Loucy (cell line): ENCODE measurements at regions not wholly inside any gene's neighbourhood (a gene's known extent, or its start where the extent isn't known, plus 50 kb on each side); places are given as distances from the start of the nearest gene placed in this dataset.
A peak's percentile ranks its signal among the peaks of the same experiment; 100 is the strongest.

Experiments
- H2AFZ ChIP-seq: fragments of 200-600 bp; sonication (generic); 2 replicates; pipeline ENCODE4 v1.6.0; 2016; ENCODE audit warnings: antibody characterized with exemption, mild to moderate bottlenecking, low read length, moderate library complexity
- H3F3A ChIP-seq: fragments of 200-600 bp; 2 replicates; pipeline ENCODE4 v1.6.0; 2016; ENCODE audit warnings: antibody characterized with exemption, low read depth, mild to moderate bottlenecking
- H3K27me3 ChIP-seq: fragments of 200-600 bp; sonication (generic); 2 replicates; pipeline ENCODE4 v1.6.1; 2014; ENCODE audit warnings: low read length, mild to moderate bottlenecking; ENCODE audit not compliant: insufficient read depth, poor library complexity, severe bottlenecking
- H3K36me3 ChIP-seq: fragments of 200-600 bp; sonication (generic); 2 replicates; pipeline ENCODE4 v1.6.1; 2016; ENCODE audit warnings: low read length; ENCODE audit not compliant: insufficient read depth
- H3K4me1 ChIP-seq: fragments of 200-600 bp; sonication (generic); 2 replicates; pipeline ENCODE4 v1.5.1; 2014; ENCODE audit warnings: low read length, mild to moderate bottlenecking; ENCODE audit not compliant: insufficient read depth, poor library complexity, severe bottlenecking
- H3K4me2 ChIP-seq: fragments of 200-600 bp; sonication (generic); 2 replicates; pipeline ENCODE4 v1.6.0; 2014; ENCODE audit warnings: antibody characterized with exemption, low read length, low read depth, mild to moderate bottlenecking; ENCODE audit not compliant: poor library complexity, severe bottlenecking
- H3K4me3 ChIP-seq: fragments of 200-600 bp; sonication (generic); 2 replicates; pipeline ENCODE4 v1.5.1; 2014; ENCODE audit warnings: low read length, mild to moderate bottlenecking, mixed read lengths; ENCODE audit not compliant: poor library complexity, severe bottlenecking
- H3K79me2 ChIP-seq: fragments of 200-600 bp; sonication (generic); 2 replicates; pipeline ENCODE4 v1.6.1; 2014; ENCODE audit warnings: low read length; ENCODE audit not compliant: insufficient read depth
- H3K9ac ChIP-seq: fragments of 200-600 bp; sonication (generic); 2 replicates; pipeline ENCODE4 v1.6.0; 2014; ENCODE audit warnings: mild to moderate bottlenecking, low read depth, low read length, moderate library complexity; ENCODE audit not compliant: poor library complexity, severe bottlenecking
- H3K9me2 ChIP-seq: fragments of 200-600 bp; sonication (generic); replicated peaks from 2 replicates; pipeline ENCODE4 v1.6.1; 2016; ENCODE audit warnings: low read depth, low read length, mixed read lengths
- H3K9me3 ChIP-seq: fragments of 200-600 bp; sonication (generic); 2 replicates; pipeline ENCODE4 v1.6.1; 2014; ENCODE audit warnings: mild to moderate bottlenecking, antibody characterized with exemption, low read length, low read depth; ENCODE audit not compliant: insufficient read depth
- H4K20me1 ChIP-seq: fragments of 200-600 bp; sonication (generic); 2 replicates; pipeline ENCODE4 v1.6.0; 2014; ENCODE audit warnings: antibody characterized with exemption, low read length, mild to moderate bottlenecking; ENCODE audit not compliant: insufficient read depth, poor library complexity, severe bottlenecking
- EZH2phosphoT487 ChIP-seq: fragments of 200-600 bp; IDR thresholded peaks from 2 replicates; pipeline ENCODE4 v1.6.1; 2018; ENCODE audit warnings: antibody characterized with exemption, mild to moderate bottlenecking, moderate library complexity, borderline replicate concordance
- TF ChIP-seq, protein P1 (sequence below): fragments of 200-600 bp; sonication (generic); conservative IDR thresholded peaks from 2 replicates; pipeline ENCODE4 v1.5.1; 2014; ENCODE audit warnings: mild to moderate bottlenecking, antibody characterized with exemption, low read length

DNA sequence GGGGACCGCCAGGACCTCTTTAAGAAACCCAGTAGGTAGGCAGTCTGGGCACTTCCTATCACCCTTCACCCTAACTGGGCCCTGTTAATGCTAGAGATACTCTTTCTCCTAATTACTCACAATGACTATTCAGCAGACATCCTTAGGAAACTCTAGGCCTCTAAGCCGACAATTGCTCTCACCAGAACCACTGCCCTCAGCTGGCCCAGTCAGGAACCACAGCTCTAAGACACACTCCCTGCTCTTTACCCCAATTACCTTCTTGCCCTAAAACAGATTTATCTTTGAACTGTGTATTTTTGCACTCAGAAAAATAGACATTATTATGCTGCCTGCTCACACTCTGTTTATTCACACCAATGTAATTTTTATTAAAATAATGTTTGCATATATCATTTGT lies 432.6 kb upstream of the SLC30A5 start:
- Histone ChIP-seq H3K36me3 (no peaks in the 10 kb centered on the region), H2AFZ (no peak overlapping the region), H4K20me1 (no peaks in the 10 kb centered on the region), H3K79me2 (no peaks in the 10 kb centered on the region), H3F3A (no peaks in the 10 kb centered on the region), H3K27me3 (no peaks in the 10 kb centered on the region), H3K4me2 (no peak overlapping the region), H3K9ac (no peak overlapping the region), H3K9me3 (no peaks in the 10 kb centered on the region), H3K4me1 (no peaks in the 10 kb centered on the region), H3K4me3 (no peak overlapping the region), H3K9me2 (no peaks in the 10 kb centered on the region)
- TF ChIP-seq, protein P1, sequence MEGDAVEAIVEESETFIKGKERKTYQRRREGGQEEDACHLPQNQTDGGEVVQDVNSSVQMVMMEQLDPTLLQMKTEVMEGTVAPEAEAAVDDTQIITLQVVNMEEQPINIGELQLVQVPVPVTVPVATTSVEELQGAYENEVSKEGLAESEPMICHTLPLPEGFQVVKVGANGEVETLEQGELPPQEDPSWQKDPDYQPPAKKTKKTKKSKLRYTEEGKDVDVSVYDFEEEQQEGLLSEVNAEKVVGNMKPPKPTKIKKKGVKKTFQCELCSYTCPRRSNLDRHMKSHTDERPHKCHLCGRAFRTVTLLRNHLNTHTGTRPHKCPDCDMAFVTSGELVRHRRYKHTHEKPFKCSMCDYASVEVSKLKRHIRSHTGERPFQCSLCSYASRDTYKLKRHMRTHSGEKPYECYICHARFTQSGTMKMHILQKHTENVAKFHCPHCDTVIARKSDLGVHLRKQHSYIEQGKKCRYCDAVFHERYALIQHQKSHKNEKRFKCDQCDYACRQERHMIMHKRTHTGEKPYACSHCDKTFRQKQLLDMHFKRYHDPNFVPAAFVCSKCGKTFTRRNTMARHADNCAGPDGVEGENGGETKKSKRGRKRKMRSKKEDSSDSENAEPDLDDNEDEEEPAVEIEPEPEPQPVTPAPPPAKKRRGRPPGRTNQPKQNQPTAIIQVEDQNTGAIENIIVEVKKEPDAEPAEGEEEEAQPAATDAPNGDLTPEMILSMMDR, result peak; percentile 73
- no peak for TF ChIP-seq EZH2phosphoT487

DNA sequence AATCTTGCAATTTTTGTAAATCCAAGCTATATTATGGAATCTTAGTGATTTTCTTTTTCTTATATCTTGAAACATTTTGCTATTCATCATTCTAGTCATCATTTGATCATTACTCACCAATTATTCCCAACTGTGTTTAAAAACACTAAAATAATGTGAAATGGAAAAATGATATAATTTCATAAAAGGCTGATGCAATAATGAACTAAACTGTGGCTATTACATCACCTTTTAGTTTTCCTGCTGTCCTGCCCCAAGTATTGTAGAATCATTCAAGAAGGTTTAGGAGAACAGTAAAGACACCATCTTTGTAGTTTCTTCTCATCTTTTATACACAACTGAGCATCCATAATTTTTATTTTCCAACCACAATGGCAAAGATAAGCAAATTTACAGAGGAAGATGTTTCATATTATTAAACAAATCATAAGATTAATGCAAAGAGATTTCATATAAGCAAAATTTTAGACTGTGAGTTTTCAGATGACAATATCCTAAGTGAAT lies 431.0 kb upstream of the SLC30A5 start:
- Histone ChIP-seq H3F3A (no peaks in the 10 kb centered on the region), H2AFZ (no peak overlapping the region), H3K4me1 (no peaks in the 10 kb centered on the region), H3K4me3 (no peak overlapping the region), H3K9ac (no peak overlapping the region), H4K20me1 (no peaks in the 10 kb centered on the region), H3K9me3 (no peaks in the 10 kb centered on the region), H3K27me3 (no peaks in the 10 kb centered on the region), H3K9me2 (no peaks in the 10 kb centered on the region), H3K36me3 (no peaks in the 10 kb centered on the region), H3K79me2 (no peaks in the 10 kb centered on the region), H3K4me2 (no peak overlapping the region)
- TF ChIP-seq, protein P1, result no peak
- TF ChIP-seq EZH2phosphoT487, result no peak

DNA sequence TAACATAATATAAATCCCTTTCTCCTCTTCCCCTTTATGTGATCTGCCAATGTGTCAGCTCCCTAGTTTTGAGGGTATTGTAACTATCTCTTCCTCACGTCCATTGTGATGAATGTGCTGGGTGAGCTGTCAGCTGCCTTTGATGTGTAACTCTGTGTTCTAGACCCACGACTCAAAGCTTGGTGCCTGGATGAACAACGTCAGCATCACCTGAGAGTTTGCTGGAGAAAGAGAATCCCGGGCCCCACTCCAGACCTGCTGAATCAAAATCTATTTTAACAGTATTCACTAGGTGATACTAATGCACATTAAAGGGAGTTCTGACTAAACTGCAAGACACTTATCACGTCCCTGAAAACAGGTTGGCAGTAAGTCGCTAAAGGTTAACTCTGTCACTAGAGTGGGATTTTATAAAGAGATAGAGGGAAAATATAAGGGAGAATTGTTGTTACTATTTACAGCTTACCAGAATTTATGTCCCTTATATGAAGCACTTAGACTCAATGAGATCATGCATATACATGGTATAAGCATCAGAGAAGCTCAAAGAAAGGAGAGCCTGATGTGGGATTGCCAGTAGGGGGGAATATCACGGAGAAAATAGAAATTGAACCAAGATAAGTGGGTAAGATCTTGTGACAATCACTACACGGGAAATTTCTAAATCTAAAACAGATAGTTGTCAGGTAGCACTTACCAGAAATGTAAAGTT lies 423.8 kb upstream of the SLC30A5 start:
- H3K4me2 ChIP-seq, result no peak overlapping the region
- no peak overlapping the region for H3K4me3 ChIP-seq
- no peaks in the 10 kb centered on the region for H3K9me2 ChIP-seq
- H3K79me2 ChIP-seq, result no peaks in the 10 kb centered on the region
- no peaks in the 10 kb centered on the region for H4K20me1 ChIP-seq
- no peaks in the 10 kb centered on the region for H3K9me3 ChIP-seq
- H3F3A ChIP-seq, result no peaks in the 10 kb centered on the region
- no peaks in the 10 kb centered on the region for H3K27me3 ChIP-seq
- no peak overlapping the region for H2AFZ ChIP-seq
- no peak overlapping the region for H3K9ac ChIP-seq
- no peaks in the 10 kb centered on the region for H3K36me3 ChIP-seq
- TF ChIP-seq EZH2phosphoT487, result no peak
- TF ChIP-seq, protein P1, result no peak
- no peaks in the 10 kb centered on the region for H3K4me1 ChIP-seq
